ENCODE measurements at regions not wholly inside any gene's neighbourhood (a gene's known extent, or its start where the extent isn't known, plus 50 kb on each side); places are given as distances from the start of the nearest gene placed in this dataset.
"Not testable (repeated sequence)": the region's sequence is repeated elsewhere in the genome, so short reads cannot be mapped to it uniquely, and the experiment has no call there.

DNA sequence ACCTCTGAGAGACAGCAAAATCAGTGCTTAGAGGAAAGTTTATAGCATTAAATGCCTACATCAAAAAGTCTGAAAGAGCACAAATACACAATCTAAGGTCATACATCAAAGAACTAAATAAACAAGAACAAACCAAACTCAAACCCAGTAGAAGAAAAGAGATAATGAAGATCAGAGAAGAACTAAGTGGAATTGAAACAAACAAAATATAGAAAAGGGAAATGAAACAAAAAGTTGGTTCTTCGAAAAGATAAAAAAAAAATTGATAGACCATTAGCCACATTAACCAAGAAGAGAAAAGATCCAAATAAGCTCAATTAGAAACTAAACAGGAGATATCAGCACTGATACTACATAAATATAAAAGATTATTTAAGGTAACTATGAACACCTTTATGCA lies 280.0 kb upstream of the NRG3 start:
- DNase-seq (ENCODE audit: low read depth) = no peak

DNA sequence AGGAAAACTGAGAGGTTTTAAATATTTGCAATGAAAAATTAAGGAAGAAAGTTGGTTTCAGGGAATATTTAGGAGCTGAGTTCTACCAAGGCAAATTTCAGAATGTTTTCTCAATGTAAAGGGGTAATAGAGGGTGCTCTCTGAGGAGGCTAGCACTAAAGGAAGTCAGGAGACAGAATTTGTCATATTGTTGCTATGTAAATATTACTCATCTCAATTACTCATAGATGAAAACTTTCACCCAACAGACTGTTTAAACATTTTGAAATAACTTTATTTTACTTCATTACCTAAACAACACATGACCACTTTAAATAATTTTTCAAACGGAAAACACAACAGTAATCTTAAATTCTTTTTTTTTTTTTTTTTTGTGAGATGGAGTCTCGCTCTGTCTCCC lies 274.8 kb upstream of the NRG3 start:
- DNase-seq (ENCODE audit: low read depth) = no peak

DNA sequence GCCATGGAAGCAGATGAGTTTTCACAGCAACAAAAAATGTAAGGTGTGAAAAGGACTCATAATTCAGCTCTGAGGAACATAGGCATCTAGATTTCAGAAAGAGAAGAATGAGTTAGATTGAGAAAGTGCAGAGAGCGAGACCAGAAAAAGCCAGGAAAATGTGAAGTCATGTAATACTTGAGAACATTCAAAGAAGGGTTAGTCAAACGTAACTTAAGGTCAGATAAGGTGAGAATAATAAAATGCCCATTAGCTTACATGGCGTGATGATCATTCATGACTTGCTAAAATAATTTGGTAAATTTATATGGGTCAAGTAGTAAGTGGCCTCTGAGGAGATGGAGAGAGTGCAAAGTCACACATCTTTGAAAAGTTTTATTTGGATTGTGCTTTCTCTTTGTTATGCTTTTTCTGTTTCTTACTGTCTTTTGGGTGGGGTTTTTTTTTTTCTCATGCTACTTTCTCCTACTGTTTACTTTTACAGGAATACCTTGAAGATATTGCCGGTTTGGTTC lies 271.8 kb upstream of the NRG3 start:
- no peak for DNase-seq (ENCODE audit: low read depth)

DNA sequence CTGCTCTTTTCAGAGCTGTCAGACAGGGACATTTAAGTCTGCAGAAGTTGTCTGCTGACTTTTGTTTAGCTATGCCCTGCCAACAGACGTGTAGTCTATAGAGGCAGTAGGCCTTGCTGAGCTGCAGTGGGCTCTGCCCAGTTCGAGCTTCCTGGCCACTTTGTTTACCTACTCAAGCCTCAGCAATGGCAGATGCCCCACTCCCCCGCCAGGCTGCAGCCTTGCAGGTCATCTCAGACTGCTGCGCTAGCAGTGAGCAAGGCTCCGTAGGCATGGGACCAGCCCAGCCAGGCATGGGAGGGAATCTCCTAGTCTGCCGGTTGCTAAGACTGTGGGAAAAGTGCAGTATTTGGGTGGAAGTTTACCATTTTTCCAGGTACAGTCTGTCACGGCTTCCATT lies 230.5 kb upstream of the NRG3 start:
- DNase-seq (ENCODE audit: low read depth) = not testable (repeated sequence)

- DNase-seq (ENCODE audit: low read depth) = no peak
Measured at GRCh38 chr10:81655986-81656385, 219.0 kb upstream of the NRG3 start.

- no peak for DNase-seq (ENCODE audit: low read depth)
Measured at GRCh38 chr10:81662837-81663236, 212.2 kb upstream of the NRG3 start.

GRCh38 chr10:81664800-81665199 lies 210.2 kb upstream of the NRG3 start:
- not testable (repeated sequence) for DNase-seq (ENCODE audit: low read depth)

DNA sequence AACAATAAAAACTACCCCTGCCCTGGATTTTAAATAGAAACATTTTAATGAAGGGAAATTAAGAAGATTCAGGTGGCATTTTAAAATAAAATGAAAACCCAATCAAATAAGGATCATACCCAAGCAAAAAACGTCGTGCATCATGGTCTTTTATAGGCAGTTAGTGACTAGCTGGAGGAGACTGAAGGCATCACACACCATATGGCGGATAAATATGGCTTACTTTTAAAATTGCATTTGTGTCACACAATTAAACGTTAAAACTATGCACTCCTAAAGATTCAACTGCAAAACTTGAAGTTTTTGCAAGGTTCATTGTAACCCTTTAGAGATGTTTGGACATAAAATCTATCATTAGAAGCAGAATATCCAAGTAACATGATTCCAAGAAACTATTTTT lies 200.1 kb upstream of the NRG3 start:
- DNase-seq (ENCODE audit: low read depth) = no peak

DNA sequence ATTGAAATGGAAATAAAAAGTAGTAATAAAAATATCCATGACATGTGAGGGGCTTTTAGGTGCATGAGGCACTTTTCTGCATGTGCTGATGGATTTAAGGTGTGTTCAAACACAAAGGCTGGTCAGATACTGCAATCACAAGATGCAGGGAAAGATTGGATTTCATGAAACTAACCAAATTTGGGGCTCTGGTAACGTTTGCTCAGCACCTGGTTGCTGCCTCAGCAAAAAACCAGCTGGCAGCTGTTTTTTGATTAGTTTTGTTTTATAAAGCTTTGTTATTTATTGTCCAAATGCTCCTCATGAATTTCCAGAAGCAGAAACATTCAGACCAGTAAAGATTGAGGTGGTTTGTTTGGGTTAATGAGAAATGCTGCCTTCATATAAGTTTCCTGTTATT lies 195.7 kb upstream of the NRG3 start:
- DNase-seq (ENCODE audit: low read depth) = no peak

DNA sequence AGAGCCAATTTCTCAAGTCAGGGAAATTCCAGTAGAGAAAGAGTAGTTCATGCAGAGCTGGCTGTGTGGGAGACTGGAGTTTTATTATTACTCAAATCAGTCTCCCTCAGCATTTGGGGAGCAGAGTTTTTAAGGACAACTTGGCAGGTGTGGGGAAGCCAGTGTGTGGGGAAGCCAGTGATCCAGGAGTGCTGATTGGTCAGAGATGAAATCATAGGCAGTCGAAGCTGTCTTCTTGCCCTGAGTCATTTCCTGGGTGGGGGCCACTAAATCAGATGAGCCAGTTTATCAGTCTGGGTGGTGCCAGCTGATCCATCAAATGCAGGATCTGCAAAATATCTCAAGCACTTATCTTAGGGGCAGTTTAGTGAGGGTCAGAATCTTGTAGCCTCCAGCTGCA lies 194.6 kb upstream of the NRG3 start:
- no peak for DNase-seq (ENCODE audit: low read depth)

DNA sequence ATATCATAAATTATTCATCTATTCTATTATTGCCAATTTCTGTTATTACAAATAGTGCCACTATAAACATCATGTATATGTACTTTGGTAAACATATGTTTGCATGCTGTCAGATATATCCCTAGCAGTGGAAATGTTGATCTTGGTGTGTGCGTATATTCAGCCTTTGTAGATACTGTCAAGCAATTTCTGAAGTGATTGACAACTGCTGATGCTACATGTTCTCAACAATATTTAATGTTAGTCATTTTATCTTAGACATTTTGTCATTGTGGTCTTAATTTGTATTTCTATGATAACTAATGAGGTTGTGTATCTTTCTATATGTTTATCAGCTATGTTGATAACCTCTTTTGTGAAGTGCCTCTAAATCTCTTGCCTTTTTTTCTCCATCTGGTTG lies 186.5 kb upstream of the NRG3 start:
- DNase-seq (ENCODE audit: low read depth) = no peak

DNA sequence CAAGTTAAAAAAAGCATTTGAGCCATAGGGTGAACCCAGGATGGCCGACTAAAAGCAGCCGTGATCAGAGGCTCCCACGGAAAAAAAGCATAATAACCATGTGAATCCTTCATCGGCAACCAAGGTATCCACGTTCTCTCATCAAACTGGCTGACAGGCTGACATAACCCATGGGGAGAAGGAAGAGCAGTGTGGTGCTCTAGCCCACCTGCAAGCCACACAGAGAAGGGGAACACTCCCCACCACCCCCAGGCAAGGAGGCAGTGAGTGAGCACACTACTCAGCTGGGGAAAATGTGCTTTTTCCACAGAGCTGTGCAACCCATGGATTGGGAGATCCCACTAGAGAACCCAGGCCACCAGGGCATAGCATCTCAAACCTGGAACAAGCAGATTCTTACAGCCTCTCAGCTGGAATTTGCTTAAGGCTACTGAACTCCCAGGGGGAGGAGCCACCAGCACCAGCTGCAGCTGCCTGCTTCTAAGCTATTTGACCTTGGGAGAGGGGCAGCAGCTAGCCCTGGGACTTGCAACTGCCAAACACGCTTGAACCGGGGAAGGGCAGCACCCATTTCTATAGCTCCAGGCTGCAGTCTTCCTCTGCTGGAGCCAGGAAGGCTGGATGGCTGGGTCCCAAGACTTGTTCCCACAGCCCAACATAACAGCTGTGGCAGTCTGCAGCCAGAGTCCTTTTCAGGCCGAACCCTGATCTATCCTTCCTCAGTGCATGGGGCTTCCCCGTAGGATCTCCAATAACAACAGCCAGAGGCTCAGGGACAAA lies 178.2 kb upstream of the NRG3 start:
- DNase-seq (ENCODE audit: low read depth) = no peak

DNA sequence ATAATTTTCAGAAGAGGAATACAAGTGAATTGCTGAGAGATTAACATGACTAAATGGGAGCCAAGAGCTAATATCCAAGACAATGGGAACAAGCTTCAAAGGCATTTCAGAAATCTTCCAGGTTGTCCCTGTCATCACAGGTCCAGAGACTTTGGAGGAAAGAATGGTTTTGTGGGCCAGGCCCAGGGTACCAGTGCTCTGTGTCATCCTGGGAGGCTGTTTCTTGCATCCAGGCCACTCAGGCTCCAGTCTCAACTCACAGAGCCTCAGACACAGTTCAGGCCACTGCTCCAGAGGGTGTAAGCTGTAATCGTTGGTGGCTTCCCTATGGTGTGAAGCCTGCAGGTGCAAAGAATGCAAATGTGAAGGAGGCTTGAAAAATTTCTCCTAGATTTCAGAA lies 170.4 kb upstream of the NRG3 start:
- DNase-seq (ENCODE audit: low read depth) = no peak

DNA sequence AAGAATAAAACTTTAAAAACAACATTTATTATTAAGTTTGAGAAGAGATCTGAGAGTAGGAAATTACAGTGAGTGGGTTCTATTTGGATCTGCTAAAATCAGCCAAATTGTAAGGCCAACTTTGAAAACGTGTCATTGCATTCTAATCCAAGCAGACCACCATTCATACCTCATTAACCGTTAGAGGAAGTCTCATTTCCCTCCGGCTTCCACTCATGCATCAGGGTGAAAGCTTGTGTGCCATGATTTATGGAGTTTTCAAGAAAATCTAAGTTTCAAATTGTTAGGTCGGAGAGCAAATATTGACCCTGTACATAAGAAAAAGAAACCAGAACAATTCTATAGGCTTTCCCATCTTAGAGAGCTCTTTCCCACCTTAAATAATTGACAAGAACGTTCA lies 166.6 kb upstream of the NRG3 start:
- DNase-seq (ENCODE audit: low read depth) = no peak

DNA sequence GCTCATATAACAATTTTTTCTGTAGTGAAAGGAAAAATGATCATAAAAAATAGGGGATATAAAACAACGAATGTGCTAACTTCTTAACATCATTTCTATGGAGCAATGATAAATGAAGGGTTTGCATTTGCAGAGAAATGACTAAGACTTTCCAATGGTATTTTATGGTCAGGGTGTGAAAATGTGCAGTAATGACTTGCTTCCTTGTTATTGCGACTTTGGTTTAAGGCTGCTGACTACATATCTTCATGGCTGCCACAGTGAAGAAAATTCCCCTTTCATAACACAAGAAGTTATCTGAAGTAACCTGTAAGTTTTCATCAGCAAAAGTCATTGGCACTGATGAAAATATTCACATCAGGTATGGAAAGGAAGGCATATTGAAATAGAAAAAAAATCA lies 166.1 kb upstream of the NRG3 start:
- no peak for DNase-seq (ENCODE audit: low read depth)

- no peak for DNase-seq (ENCODE audit: low read depth)
Measured at GRCh38 chr10:81722399-81722798, 152.6 kb upstream of the NRG3 start.

DNA sequence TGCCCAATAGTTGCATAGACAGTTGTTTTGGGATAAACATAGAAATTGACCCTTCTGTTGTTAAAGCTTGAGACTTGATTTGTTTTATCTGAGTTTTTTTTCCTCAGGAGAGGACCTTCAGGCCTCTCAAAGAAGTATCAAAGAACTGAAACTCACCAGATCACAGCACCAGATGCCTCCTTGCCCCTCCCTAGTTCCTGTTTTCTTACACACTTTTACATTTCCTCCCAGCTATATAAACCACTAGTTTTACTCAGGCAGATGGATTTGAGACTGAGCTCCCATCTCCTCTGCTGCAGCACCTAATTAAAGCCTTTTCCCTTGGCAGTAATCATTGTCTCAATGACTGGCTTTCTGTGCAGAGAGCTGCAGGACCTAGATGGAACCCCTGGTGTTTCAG lies 150.6 kb upstream of the NRG3 start:
- DNase-seq (ENCODE audit: low read depth) = no peak

- no peak for DNase-seq (ENCODE audit: low read depth)
Measured at GRCh38 chr10:81725851-81726250, 149.1 kb upstream of the NRG3 start.

- no peak for DNase-seq (ENCODE audit: low read depth)
Measured at GRCh38 chr10:81728692-81729091, 146.3 kb upstream of the NRG3 start.

DNA sequence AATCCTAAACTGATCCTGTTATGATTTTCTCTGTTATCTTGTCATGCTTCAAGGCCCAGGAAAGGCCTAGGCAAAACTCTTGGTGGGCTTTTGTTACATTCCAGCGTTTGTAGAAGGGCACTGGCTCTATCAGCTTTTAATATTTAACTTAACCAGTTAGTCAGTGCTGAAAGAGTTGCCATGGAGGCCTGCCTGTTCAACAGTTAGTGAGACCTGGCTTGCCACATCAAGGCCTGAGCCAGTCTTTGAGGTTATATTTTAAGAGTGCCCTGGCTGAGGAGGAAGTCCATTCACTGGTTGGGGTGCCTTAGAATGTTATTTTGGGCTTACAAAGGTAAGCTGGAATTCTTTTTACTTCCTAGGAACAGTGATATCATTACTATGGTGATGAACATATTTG lies 144.1 kb upstream of the NRG3 start:
- DNase-seq (ENCODE audit: low read depth) = no peak

DNA sequence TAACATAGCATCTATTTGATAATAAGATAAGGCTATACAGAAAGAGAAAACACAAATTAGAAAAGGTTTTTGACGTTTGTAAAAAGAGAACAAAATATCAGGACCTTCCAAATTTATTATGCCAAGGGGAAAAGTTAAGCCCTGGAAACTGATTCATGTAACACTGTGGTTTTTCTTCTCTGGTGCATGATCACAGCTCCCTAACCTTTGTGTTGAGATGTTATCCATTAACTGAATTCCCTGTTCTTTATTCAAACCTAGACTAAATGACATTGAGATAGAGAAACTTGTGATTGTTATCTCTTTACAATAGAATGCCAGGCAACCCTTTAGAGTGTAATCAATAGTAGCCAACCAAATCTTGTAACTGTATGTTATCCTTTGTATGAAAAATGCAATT lies 141.5 kb upstream of the NRG3 start:
- DNase-seq (ENCODE audit: low read depth) = no peak

DNA sequence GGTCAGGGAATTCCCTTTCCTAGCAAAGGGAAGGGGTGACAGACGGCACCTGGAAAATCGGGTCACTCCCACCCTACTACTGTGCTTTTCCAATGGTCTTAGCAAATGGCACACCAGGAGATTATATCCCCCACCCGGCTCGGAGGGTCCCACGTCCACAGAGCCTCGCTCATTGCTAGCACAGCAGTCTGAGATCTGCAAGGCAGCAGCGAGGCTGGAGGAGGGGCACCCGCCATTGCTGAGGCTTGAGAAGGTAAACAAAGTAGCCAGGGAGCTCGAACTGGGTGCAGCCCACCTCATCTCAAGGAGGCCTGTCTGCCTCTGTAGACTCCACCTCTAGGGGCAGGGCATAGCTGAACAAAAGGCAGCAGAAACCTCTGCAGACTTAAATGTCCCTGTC lies 139.8 kb upstream of the NRG3 start:
- DNase-seq (ENCODE audit: low read depth) = not testable (repeated sequence)

DNA sequence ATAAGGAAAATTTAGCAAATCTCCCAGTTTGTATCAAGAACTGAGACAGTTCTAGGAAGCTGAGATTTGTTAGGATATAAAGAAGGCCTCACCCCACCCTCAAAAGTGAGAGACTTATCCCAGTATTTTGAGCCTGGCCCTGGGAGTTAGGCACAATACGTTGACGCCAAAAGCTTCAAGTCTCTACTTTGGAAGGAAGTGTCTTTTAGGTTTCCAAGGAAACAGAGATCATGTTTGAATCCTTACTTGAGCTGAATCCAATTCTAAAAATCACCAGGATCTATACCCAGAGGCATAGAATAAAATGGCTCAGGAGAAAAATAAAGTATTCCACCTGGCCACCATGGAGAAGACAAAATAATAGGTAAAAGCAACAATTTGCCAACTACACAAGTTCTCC lies 115.9 kb upstream of the NRG3 start:
- DNase-seq (ENCODE audit: low read depth) = no peak

- DNase-seq (ENCODE audit: low read depth) = no peak
Measured at GRCh38 chr10:81784111-81784597, 90.8 kb upstream of the NRG3 start.

Data from stimulated activated CD8-positive, alpha-beta memory T cell treated with anti-CD3 and anti-CD28 coated beads, Interleukin-12 subunit alpha, Interleukin-12 subunit beta, amount 100 ng/mL, for 1 hour (primary cell).